IMR-90 (cell line): ENCODE measurements at regions not wholly inside any gene's neighbourhood (a gene's known extent, or its start where the extent isn't known, plus 50 kb on each side); places are given as distances from the start of the nearest gene placed in this dataset.

ENCODE experiments used
- ATAC-seq: fragments of 200-7000 bp; cut with Tn5 transposase; 2 replicates; pipeline ENCODE4 v1.9.1; 2020; ENCODE audit warnings: low read depth, mild to moderate bottlenecking, moderate library complexity
- BruUV-seq: library from RNA; stranded (reverse); fragments of 400-500 nt; replicated peaks from 2 replicates; lab custom pipeline; 2021; lab: Mats Ljungman, UMichigan
- CTCF ChIA-PET: fragments of 300-600 bp; formaldehyde crosslinking; extraction: SDS; loops from one replicate; lab custom pipeline; 2021; ENCODE audit warnings: antibody characterized with exemption; lab: Yijun Ruan, JAX
- POLR2A ChIA-PET: fragments of 300-600 bp; sonication (Branson Sonifier 250); formaldehyde crosslinking; loops from one replicate; lab custom pipeline; 2022; ENCODE audit warnings: antibody characterized with exemption; ENCODE audit not compliant: unreplicated experiment; lab: Charles Lee
- DNase-seq: peaks from one replicate; pipeline ENCODE4 v3.0.0; 2013
- H2AFZ ChIP-seq: replicated peaks from 2 replicates; pipeline ENCODE3; 2013; ENCODE audit warnings: low read length, mild to moderate bottlenecking; ENCODE audit not compliant: poor library complexity
- H2AK5ac ChIP-seq: 2 replicates; pipeline ENCODE4 v1.6.1; 2013; ENCODE audit warnings: low read depth, low read length, inconsistent platforms
- H2AK9ac ChIP-seq: replicated peaks from 2 replicates; pipeline ENCODE3; 2013; ENCODE audit warnings: mild to moderate bottlenecking, low read depth, low read length, moderate library complexity; ENCODE audit not compliant: poor library complexity
- H2BK120ac ChIP-seq: 2 replicates; pipeline ENCODE4 v1.6.1; 2013; ENCODE audit warnings: low read depth, low read length, inconsistent platforms
- H2BK15ac ChIP-seq: 3 replicates; pipeline ENCODE4 v1.6.1; 2013; ENCODE audit warnings: low read depth, low read length, inconsistent platforms
- H2BK20ac ChIP-seq: 2 replicates; pipeline ENCODE4 v1.6.1; 2013; ENCODE audit warnings: low read depth, mild to moderate bottlenecking, inconsistent platforms, low read length, moderate library complexity
- H2BK5ac ChIP-seq: 2 replicates; pipeline ENCODE4 v1.6.1; 2013; ENCODE audit warnings: mild to moderate bottlenecking, low read depth, low read length, inconsistent platforms; ENCODE audit not compliant: poor library complexity, severe bottlenecking
- H3K14ac ChIP-seq: replicated peaks from 2 replicates; pipeline ENCODE4 v1.6.1; 2013; ENCODE audit warnings: low read depth, low read length, inconsistent platforms
- H3K18ac ChIP-seq: 2 replicates; pipeline ENCODE4 v1.6.1; 2013; ENCODE audit warnings: low read depth, low read length, control low read depth
- H3K23ac ChIP-seq: 2 replicates; pipeline ENCODE4 v1.6.1; 2013; ENCODE audit warnings: low read depth, low read length, inconsistent platforms
- H3K27ac ChIP-seq: 2 replicates; pipeline ENCODE4 v1.5.1; 2013; ENCODE audit warnings: mild to moderate bottlenecking, control low read depth, low read length; ENCODE audit not compliant: insufficient read depth
- H3K27me3 ChIP-seq: 2 replicates; pipeline ENCODE4 v1.6.1; 2013; ENCODE audit warnings: low read length; ENCODE audit not compliant: control insufficient read depth, insufficient read depth
- H3K36me3 ChIP-seq: 2 replicates; pipeline ENCODE4 v1.6.1; 2013; ENCODE audit warnings: low read length, mixed read lengths; ENCODE audit not compliant: control insufficient read depth, insufficient read depth
- H3K4ac ChIP-seq: 2 replicates; pipeline ENCODE4 v1.6.1; 2013; ENCODE audit warnings: low read depth, low read length, inconsistent platforms
- H3K4me1 ChIP-seq: 2 replicates; pipeline ENCODE4 v1.6.1; 2013; ENCODE audit warnings: low read length, mixed read lengths; ENCODE audit not compliant: control insufficient read depth, insufficient read depth
- H3K4me2 ChIP-seq: 2 replicates; pipeline ENCODE4 v1.6.1; 2013; ENCODE audit warnings: low read depth, mild to moderate bottlenecking, control low read depth, low read length, moderate library complexity
- H3K4me3 ChIP-seq: 2 replicates; pipeline ENCODE4 v1.5.1; 2013; ENCODE audit warnings: low read depth, mild to moderate bottlenecking, control low read depth, low read length, moderate library complexity; ENCODE audit not compliant: insufficient read depth
- H3K56ac ChIP-seq: 2 replicates; pipeline ENCODE4 v1.6.1; 2013; ENCODE audit warnings: low read length, inconsistent platforms; ENCODE audit not compliant: insufficient read depth; ENCODE audit errors: extremely low read depth
- H3K79me1 ChIP-seq, 2 experiments: 2 replicates each; pipeline ENCODE4 v1.6.1; 2013; ENCODE audit warnings: low read length in 2 of 2, inconsistent platforms in 1 of 2, low read depth in 1 of 2
- H3K9ac ChIP-seq: 2 replicates; pipeline ENCODE4 v1.6.1; 2013; ENCODE audit warnings: low read depth, low read length, control low read depth
- H3K9me1 ChIP-seq: 2 replicates; pipeline ENCODE4 v1.6.1; 2013; ENCODE audit warnings: low read length, inconsistent platforms; ENCODE audit not compliant: insufficient read depth
- H3K9me3 ChIP-seq: 2 replicates; pipeline ENCODE4 v1.6.1; 2013; ENCODE audit warnings: low read length; ENCODE audit not compliant: control insufficient read depth, insufficient read depth
- H4K20me1 ChIP-seq: 2 replicates; pipeline ENCODE4 v1.6.1; 2013; ENCODE audit warnings: low read length, inconsistent platforms; ENCODE audit not compliant: insufficient read depth
- H4K5ac ChIP-seq: 2 replicates; pipeline ENCODE4 v1.6.1; 2013; ENCODE audit warnings: mild to moderate bottlenecking, low read depth, low read length, control low read depth
- H4K8ac ChIP-seq, 2 experiments: 2 replicates each; pipeline ENCODE4 v1.6.1; 2013; ENCODE audit warnings: low read depth in 2 of 2, low read length in 2 of 2, control low read depth in 1 of 2, inconsistent platforms in 1 of 2
- H4K91ac ChIP-seq: 2 replicates; pipeline ENCODE4 v1.6.1; 2013; ENCODE audit warnings: low read depth, low read length, inconsistent platforms; ENCODE audit not compliant: insufficient read depth
- BHLHE40 ChIP-seq: fragments of 150-350 bp; IDR thresholded peaks from 2 replicates; pipeline ENCODE4 v1.6.1; 2016; ENCODE audit warnings: mild to moderate bottlenecking, low read depth, low read length
- CEBPB ChIP-seq: IDR thresholded peaks from 2 replicates; pipeline ENCODE4 v1.6.1; 2012; ENCODE audit warnings: low read depth, low read length, improper control_type of control experiment
- CHD1 ChIP-seq: IDR thresholded peaks from 2 replicates; pipeline ENCODE4 v1.6.1; 2012; ENCODE audit warnings: low read depth, low read length, improper control_type of control experiment
- FOS ChIP-seq: fragments of 150-350 bp; IDR thresholded peaks from 2 replicates; pipeline ENCODE4 v1.6.1; 2016; ENCODE audit warnings: low read depth, low read length
- MAFK ChIP-seq: IDR thresholded peaks from 2 replicates; pipeline ENCODE4 v1.6.1; 2012; ENCODE audit warnings: low read depth, low read length, improper control_type of control experiment
- MAZ ChIP-seq: IDR thresholded peaks from 2 replicates; pipeline ENCODE4 v1.6.1; 2012; ENCODE audit warnings: low read depth, mild to moderate bottlenecking, low read length, improper control_type of control experiment, moderate library complexity, borderline replicate concordance
- MXI1 ChIP-seq: IDR thresholded peaks from 2 replicates; pipeline ENCODE4 v1.6.1; 2012; ENCODE audit warnings: low read depth, mild to moderate bottlenecking, low read length, moderate library complexity, borderline replicate concordance
- NFE2L2 ChIP-seq: fragments of 150-350 bp; IDR thresholded peaks from 2 replicates; pipeline ENCODE4 v1.6.1; 2016; ENCODE audit warnings: low read depth, mild to moderate bottlenecking, low read length
- POLR2A ChIP-seq: IDR thresholded peaks from 2 replicates; pipeline ENCODE4 v1.6.1; 2012; ENCODE audit warnings: mild to moderate bottlenecking, low read depth, low read length
- RAD21 ChIP-seq: IDR thresholded peaks from 2 replicates; pipeline ENCODE4 v1.6.1; 2012; ENCODE audit warnings: low read length, improper control_type of control experiment
- RCOR1 ChIP-seq: IDR thresholded peaks from 2 replicates; pipeline ENCODE4 v1.6.1; 2012; ENCODE audit warnings: mild to moderate bottlenecking, low read length, improper control_type of control experiment; ENCODE audit not compliant: insufficient replicate concordance
- RFX5 ChIP-seq: IDR thresholded peaks from 2 replicates; pipeline ENCODE4 v1.8.0; 2012; ENCODE audit warnings: low read depth, mild to moderate bottlenecking, low read length, moderate library complexity
- SMC3 ChIP-seq: fragments of 150-350 bp; IDR thresholded peaks from 2 replicates; pipeline ENCODE4 v1.6.1; 2016; ENCODE audit warnings: low read depth, mild to moderate bottlenecking, antibody characterized with exemption, low read length, moderate library complexity
- WGBS, 2 experiments: methylation state at CpG; one replicate each; pipeline versions ENCODE4 v1.1.5 to v1.1.7; 2013; ENCODE audit warnings: missing lambda C conversion rate in 2 of 2; ENCODE audit not compliant: insufficient read length in 1 of 2; ENCODE audit errors: extremely low coverage in 2 of 2; 5-methylcytosine and 5-hydroxymethylcytosine counted together
- dilution Hi-C: fragments of 300-500 bp; cut with HindIII; formaldehyde crosslinking; loops from one replicate; pipeline ENCODE4 v1.14.3; 2018; ENCODE audit warnings: low sequenced_read_pairs; ENCODE audit not compliant: unreplicated experiment
- in situ Hi-C: fragments of 300-500 bp; cut with MboI; formaldehyde crosslinking; loops from 3 replicates; pipeline ENCODE4 v1.14.3; 2019; ENCODE audit warnings: low sequenced_read_pairs, inconsistent platforms, mixed read lengths
- intact Hi-C: fragments of 100-400 bp; cut with micrococcal nuclease; formaldehyde crosslinking; loops from 2 replicates; pipeline ENCODE4 v1.10.0; 2022
- TF ChIP-seq, protein P1 (sequence below): conservative IDR thresholded peaks from 2 replicates; pipeline ENCODE4 v1.5.1; 2012; ENCODE audit warnings: mild to moderate bottlenecking, low read depth, low read length, improper control_type of control experiment
- TF ChIP-seq, protein P2 (sequence below): fragments of 150-350 bp; IDR thresholded peaks from 2 replicates; pipeline ENCODE4 v1.6.1; 2017; ENCODE audit warnings: mild to moderate bottlenecking, antibody characterized with exemption, low read length, low read depth
- TF ChIP-seq, protein P3 (sequence below): fragments of 150-350 bp; IDR thresholded peaks from 2 replicates; pipeline ENCODE4 v1.6.1; 2016; ENCODE audit warnings: low read depth, mild to moderate bottlenecking, low read length, moderate library complexity, borderline replicate concordance

DNA sequence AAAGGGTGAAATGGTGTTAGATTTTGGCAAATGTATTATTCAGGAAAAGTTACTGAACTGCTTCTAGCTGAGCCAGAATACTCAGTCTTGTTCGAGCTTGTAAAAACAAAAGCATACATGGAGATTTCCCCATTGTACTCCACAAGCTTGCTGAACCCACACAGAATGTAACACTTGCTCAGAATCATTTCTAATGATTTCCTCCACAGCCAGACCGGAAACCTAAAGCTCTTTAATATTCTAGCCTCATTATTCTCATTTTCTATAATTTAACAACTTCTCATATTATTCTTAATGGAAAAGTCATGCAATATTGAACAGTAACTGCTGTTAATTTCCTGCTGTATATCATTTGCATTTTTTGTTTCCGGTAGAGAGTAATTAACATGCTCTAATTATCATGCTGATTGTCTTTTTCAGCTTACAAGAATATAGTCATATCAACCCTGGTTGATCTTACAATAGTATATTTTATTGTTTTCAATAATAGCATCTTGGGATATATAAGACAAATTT lies 1387.5 kb upstream of the EYS start:
- Histone ChIP-seq H4K5ac (no peak overlapping the region), H3K9me1 (no peaks in the 10 kb centered on the region), H2AK9ac (no peak overlapping the region), H3K9me3 (no peaks in the 10 kb centered on the region), H3K4ac (no peak overlapping the region), H2BK20ac (no peak overlapping the region), H3K18ac (no peak overlapping the region), H4K20me1 (no peaks in the 10 kb centered on the region), H2BK15ac (no peak overlapping the region), H3K56ac (no peak overlapping the region), H2BK5ac (no peak overlapping the region), H4K8ac (no peak overlapping the region), H2AFZ (no peak overlapping the region), H4K91ac (no peak overlapping the region), H2BK120ac (no peak overlapping the region), H2AK5ac (no peak overlapping the region), H3K4me2 (no peak overlapping the region), H3K27me3 (no peaks in the 10 kb centered on the region), H3K27ac (no peak overlapping the region), H3K14ac (no peak overlapping the region), H3K4me1 (no peaks in the 10 kb centered on the region), H3K79me1 (no peaks in the 10 kb centered on the region), H3K23ac (no peak overlapping the region), H3K9ac (no peak overlapping the region), H3K36me3 (no peaks in the 10 kb centered on the region), H3K4me3 (no peak overlapping the region)
- intact Hi-C loops: no loop called here
- no peak for DNase-seq
- no peak for ATAC-seq
- in situ Hi-C loops: no loop called here
- dilution Hi-C loops: no loop called here
- ChIA-PET CTCF (no interaction called here), POLR2A (no interaction called here)
- no TSS peak for BruUV-seq
- WGBS, 2 experiments: no CpG with 5 or more reads among the region's 3 CpGs
- TF ChIP-seq, protein P1, sequence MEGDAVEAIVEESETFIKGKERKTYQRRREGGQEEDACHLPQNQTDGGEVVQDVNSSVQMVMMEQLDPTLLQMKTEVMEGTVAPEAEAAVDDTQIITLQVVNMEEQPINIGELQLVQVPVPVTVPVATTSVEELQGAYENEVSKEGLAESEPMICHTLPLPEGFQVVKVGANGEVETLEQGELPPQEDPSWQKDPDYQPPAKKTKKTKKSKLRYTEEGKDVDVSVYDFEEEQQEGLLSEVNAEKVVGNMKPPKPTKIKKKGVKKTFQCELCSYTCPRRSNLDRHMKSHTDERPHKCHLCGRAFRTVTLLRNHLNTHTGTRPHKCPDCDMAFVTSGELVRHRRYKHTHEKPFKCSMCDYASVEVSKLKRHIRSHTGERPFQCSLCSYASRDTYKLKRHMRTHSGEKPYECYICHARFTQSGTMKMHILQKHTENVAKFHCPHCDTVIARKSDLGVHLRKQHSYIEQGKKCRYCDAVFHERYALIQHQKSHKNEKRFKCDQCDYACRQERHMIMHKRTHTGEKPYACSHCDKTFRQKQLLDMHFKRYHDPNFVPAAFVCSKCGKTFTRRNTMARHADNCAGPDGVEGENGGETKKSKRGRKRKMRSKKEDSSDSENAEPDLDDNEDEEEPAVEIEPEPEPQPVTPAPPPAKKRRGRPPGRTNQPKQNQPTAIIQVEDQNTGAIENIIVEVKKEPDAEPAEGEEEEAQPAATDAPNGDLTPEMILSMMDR: no peak
- TF ChIP-seq MAFK: no peak
- no peak for TF ChIP-seq FOS
- TF ChIP-seq SMC3: no peak
- no peak for TF ChIP-seq MAZ
- TF ChIP-seq RAD21: no peak
- TF ChIP-seq POLR2A: no peak
- no peak for TF ChIP-seq RCOR1
- no peak for TF ChIP-seq RFX5
- no peak for TF ChIP-seq MXI1
- no peak for TF ChIP-seq BHLHE40
- TF ChIP-seq, protein P2, sequence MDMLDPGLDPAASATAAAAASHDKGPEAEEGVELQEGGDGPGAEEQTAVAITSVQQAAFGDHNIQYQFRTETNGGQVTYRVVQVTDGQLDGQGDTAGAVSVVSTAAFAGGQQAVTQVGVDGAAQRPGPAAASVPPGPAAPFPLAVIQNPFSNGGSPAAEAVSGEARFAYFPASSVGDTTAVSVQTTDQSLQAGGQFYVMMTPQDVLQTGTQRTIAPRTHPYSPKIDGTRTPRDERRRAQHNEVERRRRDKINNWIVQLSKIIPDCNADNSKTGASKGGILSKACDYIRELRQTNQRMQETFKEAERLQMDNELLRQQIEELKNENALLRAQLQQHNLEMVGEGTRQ: no peak
- no peak for TF ChIP-seq NFE2L2
- no peak for TF ChIP-seq CHD1
- TF ChIP-seq, protein P3, sequence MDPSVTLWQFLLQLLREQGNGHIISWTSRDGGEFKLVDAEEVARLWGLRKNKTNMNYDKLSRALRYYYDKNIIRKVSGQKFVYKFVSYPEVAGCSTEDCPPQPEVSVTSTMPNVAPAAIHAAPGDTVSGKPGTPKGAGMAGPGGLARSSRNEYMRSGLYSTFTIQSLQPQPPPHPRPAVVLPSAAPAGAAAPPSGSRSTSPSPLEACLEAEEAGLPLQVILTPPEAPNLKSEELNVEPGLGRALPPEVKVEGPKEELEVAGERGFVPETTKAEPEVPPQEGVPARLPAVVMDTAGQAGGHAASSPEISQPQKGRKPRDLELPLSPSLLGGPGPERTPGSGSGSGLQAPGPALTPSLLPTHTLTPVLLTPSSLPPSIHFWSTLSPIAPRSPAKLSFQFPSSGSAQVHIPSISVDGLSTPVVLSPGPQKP: no peak
- TF ChIP-seq CEBPB: no peak
